Right renal cortex interstitium (tissue), 3 donors: ENCODE measurements at regions not wholly inside any gene's neighbourhood (a gene's known extent, or its start where the extent isn't known, plus 50 kb on each side); places are given as distances from the start of the nearest gene placed in this dataset.

ENCODE experiments used
- DNase-seq, 3 donors: peaks; one replicate each; pipeline ENCODE4 v3.0.0-alpha.2; 2013; ENCODE audit warnings: low read depth in 3 of 3, low spot score in 2 of 3

- DNase-seq = no peak
These were observed 298.7 kb downstream of the C4orf33 start for GRCh38 chr4:129394635-129395034.

- no peak for DNase-seq
These were observed 307.9 kb downstream of the C4orf33 start for GRCh38 chr4:129403848-129404247.

GRCh38 chr4:129410115-129410514 lies 314.2 kb downstream of the C4orf33 start:
- no peak for DNase-seq

- DNase-seq = no peak
These were observed 319.1 kb downstream of the C4orf33 start for GRCh38 chr4:129415004-129415403.

- DNase-seq = no peak
These were observed 324.7 kb downstream of the C4orf33 start for GRCh38 chr4:129420637-129421036.

GRCh38 chr4:129422277-129422676 lies 326.3 kb downstream of the C4orf33 start:
- DNase-seq = no peak

- DNase-seq = no peak
These were observed 332.5 kb downstream of the C4orf33 start for GRCh38 chr4:129428454-129428853.

GRCh38 chr4:129429581-129430320 lies 333.8 kb downstream of the C4orf33 start:
- no peak for DNase-seq

- DNase-seq = no peak
These were observed 341.4 kb downstream of the C4orf33 start for GRCh38 chr4:129437347-129437746.

GRCh38 chr4:129438456-129438981 lies 342.6 kb downstream of the C4orf33 start:
- DNase-seq = no peak

- DNase-seq = no peak
These were observed 350.1 kb downstream of the C4orf33 start for GRCh38 chr4:129446074-129446473.

GRCh38 chr4:129453524-129454200 lies 357.7 kb downstream of the C4orf33 start:
- DNase-seq = no peak

- no peak for DNase-seq
These were observed 359.5 kb downstream of the C4orf33 start for GRCh38 chr4:129455482-129455881.

- no peak for DNase-seq
These were observed 372.7 kb downstream of the C4orf33 start for GRCh38 chr4:129468624-129469023.

GRCh38 chr4:129474698-129475097 lies 378.7 kb downstream of the C4orf33 start:
- DNase-seq = no peak

GRCh38 chr4:129481107-129481506 lies 385.2 kb downstream of the C4orf33 start:
- DNase-seq = no peak

GRCh38 chr4:129488427-129488826 lies 392.5 kb downstream of the C4orf33 start:
- no peak for DNase-seq

GRCh38 chr4:129490516-129490915 lies 394.6 kb downstream of the C4orf33 start:
- peak in 2 of 3 donors; percentile 2 to 16 for DNase-seq

- no peak for DNase-seq
These were observed 402.7 kb downstream of the C4orf33 start for GRCh38 chr4:129498626-129499025.

GRCh38 chr4:129514852-129515251 lies 418.9 kb downstream of the C4orf33 start:
- DNase-seq = no peak

GRCh38 chr4:129515356-129515755 lies 419.4 kb downstream of the C4orf33 start:
- no peak for DNase-seq

GRCh38 chr4:129526812-129527211 lies 430.9 kb downstream of the C4orf33 start:
- DNase-seq = no peak
